ENCODE measurements at regions not wholly inside any gene's neighbourhood (a gene's known extent, or its start where the extent isn't known, plus 50 kb on each side); places are given as distances from the start of the nearest gene placed in this dataset.
"Not testable (repeated sequence)": the region's sequence is repeated elsewhere in the genome, so short reads cannot be mapped to it uniquely, and the experiment has no call there.

GRCh38 chr6:118710616-118711015, 59.2 kb upstream of the CEP85L start:
- Mint-ChIP-seq H3K27ac (peak overlapping the region; percentile 3), H3K4me3 (no peak overlapping the region), H3K9me3 (peaks cover 2 to 4% of the 10 kb centered on the region in 2 donors), H3K27me3 (no peaks in the 10 kb centered on the region), H3K36me3 (peaks cover 2 to 3% of the 10 kb centered on the region in 2 donors), H3K4me1 (peaks cover 36 to 52% of the 10 kb centered on the region in 2 donors)
- no peak for DNase-seq
- no peak for ATAC-seq (replicated peaks)

GRCh38 chr6:118709859-118710350, 58.5 kb upstream of the CEP85L start:
- Mint-ChIP-seq H3K9me3 (peaks cover 2 to 4% of the 10 kb centered on the region in 2 donors), H3K4me3 (peak overlapping the region; percentile 99), H3K27me3 (no peaks in the 10 kb centered on the region), H3K36me3 (peaks cover 3% of the 10 kb centered on the region in 2 donors), H3K27ac (peak overlapping the region; percentile 98), H3K4me1 (peaks cover 39 to 59% of the 10 kb centered on the region in 2 donors)
- ATAC-seq (replicated peaks) (peak; percentile 94), DNase-seq (peak; percentile 62)

- Mint-ChIP-seq H3K36me3 (peaks cover 3 to 4% of the 10 kb centered on the region in 2 donors), H3K4me3 (peak overlapping the region; percentile 99), H3K27me3 (no peaks in the 10 kb centered on the region), H3K9me3 (peaks cover 2 to 4% of the 10 kb centered on the region in 2 donors), H3K27ac (peak overlapping the region; percentile 98), H3K4me1 (peaks cover 44 to 67% of the 10 kb centered on the region in 2 donors)
- peak in 1 of 2 donors; percentile 4 for ATAC-seq (replicated peaks)
- no peak for DNase-seq
These were observed 57.4 kb upstream of the CEP85L start for GRCh38 chr6:118708744-118709143.

- no peak for ATAC-seq (replicated peaks)
- Mint-ChIP-seq H3K27me3 (no peaks in the 10 kb centered on the region), H3K4me1 (peaks cover 43 to 65% of the 10 kb centered on the region in 2 donors), H3K4me3 (peak overlapping the region; percentile 51 to 58), H3K27ac (no peak overlapping the region), H3K9me3 (peaks cover 2 to 4% of the 10 kb centered on the region in 2 donors), H3K36me3 (peaks cover 3 to 4% of the 10 kb centered on the region in 2 donors)
- DNase-seq = no peak
These were observed 56.7 kb upstream of the CEP85L start for GRCh38 chr6:118708055-118708454.

- DNase-seq (no peak), ATAC-seq (replicated peaks) (no peak)
- Mint-ChIP-seq H3K36me3 (peaks cover 4% of the 10 kb centered on the region in 2 donors), H3K4me1 (peaks cover 39 to 61% of the 10 kb centered on the region in 2 donors), H3K27ac (peak overlapping the region; percentile 85), H3K9me3 (peaks cover 2 to 4% of the 10 kb centered on the region in 2 donors), H3K27me3 (no peaks in the 10 kb centered on the region), H3K4me3 (peak overlapping the region; percentile 84 to 85)
These were observed 55.3 kb upstream of the CEP85L start for GRCh38 chr6:118706702-118707101.

GRCh38 chr6:118705544-118706491, 54.4 kb upstream of the CEP85L start:
- peak; percentile 12 for DNase-seq
- H3K9me3 Mint-ChIP-seq = peaks cover under 1 to 6% of the 10 kb centered on the region in 2 donors

GRCh38 chr6:118704915-118705314, 53.5 kb upstream of the CEP85L start:
- Mint-ChIP-seq H3K4me1 (peaks cover 37 to 58% of the 10 kb centered on the region in 2 donors), H3K27me3 (no peaks in the 10 kb centered on the region), H3K4me3 (peak overlapping the region; percentile 52 to 53), H3K9me3 (peaks cover 0 to 4% of the 10 kb centered on the region in 2 donors), H3K27ac (peak overlapping the region; percentile 60), H3K36me3 (peaks cover 11 to 16% of the 10 kb centered on the region in 2 donors)
- DNase-seq = no peak
- ATAC-seq (replicated peaks) = no peak

More at GRCh38 chr6:118705544-118706491, 54.4 kb upstream of the CEP85L start:
- H3K4me1 Mint-ChIP-seq = peaks cover 40 to 61% of the 10 kb centered on the region in 2 donors
- peak overlapping the region; percentile 88 for H3K27ac Mint-ChIP-seq
- ATAC-seq (replicated peaks) = peak; percentile 43 to 49
- H3K4me3 Mint-ChIP-seq = peak overlapping the region; percentile 84 to 85
- H3K36me3 Mint-ChIP-seq = peaks cover 10 to 11% of the 10 kb centered on the region in 2 donors
- no peaks in the 10 kb centered on the region for H3K27me3 Mint-ChIP-seq

GRCh38 chr6:118701260-118701659, 49.9 kb upstream of the CEP85L start:
- H3K27me3 Mint-ChIP-seq; DNase-seq; ATAC-seq (replicated peaks); H3K9me3 Mint-ChIP-seq; H3K27ac Mint-ChIP-seq; H3K4me3 Mint-ChIP-seq: not testable (repeated sequence)
- H3K36me3 Mint-ChIP-seq = peaks cover 19 to 26% of the 10 kb centered on the region in 2 donors
- peaks cover 23 to 53% of the 10 kb centered on the region in 2 donors for H3K4me1 Mint-ChIP-seq
